GM12878 (cell line): ENCODE measurements at regions not wholly inside any gene's neighbourhood (a gene's known extent, or its start where the extent isn't known, plus 50 kb on each side); places are given as distances from the start of the nearest gene placed in this dataset.

Source experiments
- ATAC-seq: fragments of 200-7000 bp; cut with Tn5 transposase; 3 replicates; pipeline ENCODE4 v1.9.1; 2020; ENCODE audit warnings: mild to moderate bottlenecking, moderate library complexity
- BruUV-seq: library from RNA; stranded (reverse); fragments of 400-500 nt; replicated peaks from 2 replicates; lab custom pipeline; 2021; lab: Mats Ljungman, UMichigan
- CTCF ChIA-PET: fragments of 300-600 bp; sonication (Branson Sonifier 250); formaldehyde crosslinking; extraction: SDS; loops from one replicate; lab custom pipeline; 2021; ENCODE audit warnings: inconsistent platforms; lab: Yijun Ruan, JAX
- POLR2A ChIA-PET: fragments of 350-600 bp; formaldehyde crosslinking; extraction: SDS; loops from one replicate; lab custom pipeline; 2021; ENCODE audit warnings: inconsistent platforms; lab: Charles Lee
- RAD21 ChIA-PET: fragments of 300-600 bp; sonication (Branson Sonifier 250); formaldehyde crosslinking; loops from one replicate; lab custom pipeline; 2023; ENCODE audit warnings: antibody characterized with exemption; ENCODE audit not compliant: unreplicated experiment; lab: Charles Lee
- SMC1A ChIA-PET: fragments of 300-600 bp; sonication (Branson Sonifier 250); formaldehyde crosslinking; loops from one replicate; lab custom pipeline; 2023; ENCODE audit not compliant: unreplicated experiment, uncharacterized antibody; lab: Charles Lee
- DNase-seq: peaks from one replicate; pipeline ENCODE4 v3.0.0-alpha.2; 2011; ENCODE audit warnings: low read depth, low spot score
- FAIRE-seq: peaks from 3 replicates; lab custom pipeline; 2011; peaks lifted over from hg19 to GRCh38; lab: Jason Lieb, UNC
- H2AFZ ChIP-seq: 2 replicates; pipeline ENCODE4 v1.6.0; 2011; ENCODE audit warnings: low read depth, low read length, control low read depth; ENCODE audit not compliant: control insufficient read depth
- H3K27ac ChIP-seq: 2 replicates; pipeline ENCODE4 v1.5.1; 2011; ENCODE audit warnings: control low read depth; ENCODE audit not compliant: control insufficient read depth, insufficient read depth
- H3K27me3 ChIP-seq, 2 experiments: replicated peaks in 1 of 2; 2 replicates each; pipeline versions ENCODE4 v1.6.0 to v1.6.1; 2011; ENCODE audit warnings: low read length in 1 of 2; ENCODE audit not compliant: control insufficient read depth in 2 of 2, insufficient read depth in 2 of 2
- H3K36me3 ChIP-seq, 2 experiments: 2 replicates each; pipeline ENCODE4 v1.5.1; 2011; ENCODE audit warnings: low read length in 1 of 2; ENCODE audit not compliant: control insufficient read depth in 2 of 2, insufficient read depth in 2 of 2
- H3K4me1 ChIP-seq: 2 replicates; pipeline ENCODE4 v1.6.1; 2011; ENCODE audit warnings: mild to moderate bottlenecking, low read length, moderate library complexity, mixed read lengths; ENCODE audit not compliant: control insufficient read depth, insufficient read depth
- H3K4me2 ChIP-seq: 2 replicates; pipeline ENCODE4 v1.6.0; 2011; ENCODE audit warnings: control low read depth; ENCODE audit not compliant: control insufficient read depth, insufficient read depth
- H3K4me3 ChIP-seq: fragments of 200-600 bp; sonication (generic); 2 replicates; pipeline ENCODE4 v1.5.1; 2016
- H3K79me2 ChIP-seq: 2 replicates; pipeline ENCODE4 v1.6.0; 2011; ENCODE audit warnings: low read length; ENCODE audit not compliant: control insufficient read depth, insufficient read depth
- H3K9ac ChIP-seq: 2 replicates; pipeline ENCODE4 v1.8.0; 2011; ENCODE audit warnings: low read length, control low read depth, mixed read lengths; ENCODE audit not compliant: control insufficient read depth, insufficient read depth
- H3K9me3 ChIP-seq: replicated peaks from 3 replicates; pipeline ENCODE4 v1.5.1; 2011; ENCODE audit warnings: mild to moderate bottlenecking, low read length; ENCODE audit not compliant: control insufficient read depth, insufficient read depth
- H4K20me1 ChIP-seq: 2 replicates; pipeline ENCODE4 v1.6.0; 2011; ENCODE audit not compliant: control insufficient read depth, insufficient read depth
- ATF2 ChIP-seq: IDR thresholded peaks from 2 replicates; pipeline ENCODE4 v1.6.1; 2012; ENCODE audit warnings: low read length, inconsistent platforms
- CBX3 ChIP-seq: fragments of 200-600 bp; sonication (generic); IDR thresholded peaks from 2 replicates; pipeline ENCODE4 v1.6.1; 2016; ENCODE audit warnings: low read depth, borderline replicate concordance
- HCFC1 ChIP-seq: fragments of 150-350 bp; IDR thresholded peaks from 2 replicates; pipeline ENCODE4 v1.6.1; 2014; ENCODE audit warnings: low read length
- IKZF1 ChIP-seq: fragments of 450-650 bp; conservative IDR thresholded peaks from 2 replicates; pipeline ENCODE4 v1.6.1; 2017; ENCODE audit warnings: antibody characterized with exemption, mild to moderate bottlenecking
- JUNB ChIP-seq: IDR thresholded peaks from 2 replicates; pipeline ENCODE4 v1.6.1; 2016; ENCODE audit warnings: antibody characterized with exemption, mild to moderate bottlenecking
- PML ChIP-seq: IDR thresholded peaks from 2 replicates; pipeline ENCODE4 v1.6.1; 2012; ENCODE audit warnings: low read length, inconsistent platforms
- RB1 ChIP-seq: fragments of 450-650 bp; formaldehyde crosslinking; IDR thresholded peaks from 2 replicates; pipeline ENCODE4 v1.6.1; 2017; ENCODE audit warnings: mild to moderate bottlenecking, borderline replicate concordance
- RELA ChIP-seq: fragments of 450-650 bp; IDR thresholded peaks from 2 replicates; pipeline ENCODE4 v1.8.0; 2014; ENCODE audit warnings: borderline replicate concordance; ENCODE audit not compliant: partially characterized antibody
- SMAD1 ChIP-seq: fragments of 450-650 bp; IDR thresholded peaks from 2 replicates; pipeline ENCODE4 v1.6.1; 2018; ENCODE audit warnings: mild to moderate bottlenecking, low read depth; ENCODE audit not compliant: partially characterized antibody
- TCF12 ChIP-seq: IDR thresholded peaks from 2 replicates; pipeline ENCODE4 v1.6.1; 2011; ENCODE audit warnings: low read depth, mild to moderate bottlenecking, low read length
- USF1 ChIP-seq: IDR thresholded peaks from 2 replicates; pipeline ENCODE4 v1.6.1; 2011; ENCODE audit warnings: borderline replicate concordance, low read depth, mild to moderate bottlenecking, moderate library complexity, mixed read lengths, low read length; ENCODE audit not compliant: insufficient read depth; ENCODE audit errors: extremely low read length
- ZBTB11 ChIP-seq: fragments of 450-650 bp; formaldehyde crosslinking; IDR thresholded peaks from 2 replicates; pipeline ENCODE4 v1.5.0; 2022; ENCODE audit warnings: mild to moderate bottlenecking, missing genetic modification characterization
- ZNF384 ChIP-seq: IDR thresholded peaks from 2 replicates; pipeline ENCODE4 v1.6.1; 2012; ENCODE audit warnings: low read depth, mild to moderate bottlenecking, low read length, improper control_type of control experiment, borderline replicate concordance
- WGBS: methylation state at CpG from one replicate; pipeline ENCODE4 v1.1.6; 2016; ENCODE audit warnings: low lambda C conversion rate; ENCODE audit not compliant: insufficient replicate concordance, insufficient coverage; ENCODE audit errors: missing lambda C conversion rate; 5-methylcytosine and 5-hydroxymethylcytosine counted together
- in situ Hi-C: fragments of 300-500 bp; cut with MboI; formaldehyde crosslinking; loops from 9 replicates; pipeline ENCODE4 v1.14.3; 2018; ENCODE audit warnings: mixed read lengths
- intact Hi-C: fragments of 100-400 bp; cut with micrococcal nuclease; formaldehyde crosslinking; loops from one replicate; pipeline ENCODE4 v1.14.2; 2022; ENCODE audit not compliant: unreplicated experiment

- FAIRE-seq (no peak), DNase-seq (no peak), ATAC-seq (no peak)
- Histone ChIP-seq H3K36me3 (no peaks in the 10 kb centered on the region), H3K27ac (no peak overlapping the region), H3K79me2 (no peaks in the 10 kb centered on the region), H3K4me2 (no peak overlapping the region), H3K27me3 (no peaks in the 10 kb centered on the region), H3K4me3 (no peak overlapping the region), H4K20me1 (no peaks in the 10 kb centered on the region), H3K4me1 (no peaks in the 10 kb centered on the region), H3K9ac (no peak overlapping the region), H2AFZ (no peak overlapping the region), H3K9me3 (no peaks in the 10 kb centered on the region)
- no TSS peak for BruUV-seq
- RAD21 ChIA-PET = no interaction called here
- CTCF ChIA-PET = no interaction called here
- TF ChIP-seq ZBTB11 = no peak
- no peak for TF ChIP-seq PML
- no peak for TF ChIP-seq JUNB
- TF ChIP-seq RB1 = no peak
- TF ChIP-seq IKZF1 = no peak
- no peak for TF ChIP-seq USF1
- no peak for TF ChIP-seq RELA
- TF ChIP-seq CBX3 = no peak
- TF ChIP-seq ZNF384 = no peak
- TF ChIP-seq SMAD1 = no peak
- no peak for TF ChIP-seq TCF12
- TF ChIP-seq HCFC1 = no peak
- no peak for TF ChIP-seq ATF2
- intact Hi-C loops = no loop called here
- in situ Hi-C loops = no loop called here
- SMC1A ChIA-PET = interaction anchor here (1.3 to 1.4 kb wide), 2 partner anchors 9 to 12 kb away, joined by 3 read pairs; no protein-coding TSS in a partner anchor
- POLR2A ChIA-PET = no interaction called here
- WGBS = 26% methylated on average over 3 of the region's 3 CpGs
Measured at GRCh38 chr9:8134635-8135034, 335.1 kb upstream of the DMAC1 start.
